Activated T-cell treated with anti-CD3 and anti-CD28 coated beads, Interleukin-2, amount 50 U/mL, for 4 hours (primary cell): ENCODE measurements at regions not wholly inside any gene's neighbourhood (a gene's known extent, or its start where the extent isn't known, plus 50 kb on each side); places are given as distances from the start of the nearest gene placed in this dataset.

Experiments used
- ATAC-seq, 2 donors: fragments of 200-7000 bp; cut with Tn5 transposase; one replicate each; pipeline ENCODE4 v1.10.0; 2021
- DNase-seq: peaks from one replicate; pipeline ENCODE4 v3.0.0-alpha.2; 2020
- H3K27me3 Mint-ChIP-seq: one replicate; pipeline ENCODE4 v1.8.0; 2021; ENCODE audit warnings: low read depth, mixed read lengths
- H3K36me3 Mint-ChIP-seq: one replicate; pipeline ENCODE4 v1.8.0; 2022; ENCODE audit warnings: mixed read lengths; ENCODE audit not compliant: insufficient read depth
- H3K4me1 Mint-ChIP-seq: one replicate; pipeline ENCODE4 v1.8.0; 2021; ENCODE audit warnings: low read depth, mixed read lengths
- H3K4me3 Mint-ChIP-seq: one replicate; pipeline ENCODE4 v1.8.0; 2021; ENCODE audit warnings: mild to moderate bottlenecking, moderate library complexity, mixed read lengths
- H3K9me3 Mint-ChIP-seq: one replicate; pipeline ENCODE4 v1.8.0; 2021; ENCODE audit warnings: mixed read lengths

- no peak for ATAC-seq
- no peaks in the 10 kb centered on the region for H3K36me3 Mint-ChIP-seq
- H3K4me1 Mint-ChIP-seq, result no peaks in the 10 kb centered on the region
- H3K27me3 Mint-ChIP-seq, result no peaks in the 10 kb centered on the region
- DNase-seq, result no peak
- peaks cover 12% of the 10 kb centered on the region for H3K9me3 Mint-ChIP-seq
- no peak overlapping the region for H3K4me3 Mint-ChIP-seq
Measured at GRCh38 chr3:117941756-117942155, 1092.9 kb downstream of the IGSF11 start.

GRCh38 chr3:117954131-117954530 lies 1080.5 kb downstream of the IGSF11 start:
- no peak for DNase-seq
- Mint-ChIP-seq H3K36me3 (no peaks in the 10 kb centered on the region), H3K4me1 (no peaks in the 10 kb centered on the region), H3K4me3 (no peak overlapping the region), H3K9me3 (peaks cover 5% of the 10 kb centered on the region), H3K27me3 (no peaks in the 10 kb centered on the region)
- ATAC-seq, result no peak

- no peaks in the 10 kb centered on the region for H3K4me1 Mint-ChIP-seq
- peaks cover 4% of the 10 kb centered on the region for H3K9me3 Mint-ChIP-seq
- no peaks in the 10 kb centered on the region for H3K36me3 Mint-ChIP-seq
- ATAC-seq (no peak), DNase-seq (no peak)
- no peaks in the 10 kb centered on the region for H3K27me3 Mint-ChIP-seq
- H3K4me3 Mint-ChIP-seq, result no peak overlapping the region
Measured at GRCh38 chr3:117955196-117955595, 1079.5 kb downstream of the IGSF11 start.

GRCh38 chr3:117958027-117958426 lies 1076.6 kb downstream of the IGSF11 start:
- Mint-ChIP-seq H3K4me1 (no peaks in the 10 kb centered on the region), H3K4me3 (no peak overlapping the region), H3K27me3 (no peaks in the 10 kb centered on the region), H3K36me3 (no peaks in the 10 kb centered on the region), H3K9me3 (peaks cover 4% of the 10 kb centered on the region)
- DNase-seq (no peak), ATAC-seq (no peak)

GRCh38 chr3:117962750-117963149 lies 1071.9 kb downstream of the IGSF11 start:
- Mint-ChIP-seq H3K4me3 (no peak overlapping the region), H3K36me3 (no peaks in the 10 kb centered on the region), H3K9me3 (peaks cover 4% of the 10 kb centered on the region), H3K27me3 (no peaks in the 10 kb centered on the region), H3K4me1 (no peaks in the 10 kb centered on the region)
- no peak for ATAC-seq
- no peak for DNase-seq

GRCh38 chr3:117963858-117964257 lies 1070.8 kb downstream of the IGSF11 start:
- no peaks in the 10 kb centered on the region for H3K4me1 Mint-ChIP-seq
- H3K4me3 Mint-ChIP-seq, result no peak overlapping the region
- ATAC-seq (no peak), DNase-seq (no peak)
- H3K9me3 Mint-ChIP-seq, result peaks cover 6% of the 10 kb centered on the region
- no peaks in the 10 kb centered on the region for H3K27me3 Mint-ChIP-seq
- H3K36me3 Mint-ChIP-seq, result no peaks in the 10 kb centered on the region

- DNase-seq (no peak), ATAC-seq (no peak)
- no peaks in the 10 kb centered on the region for H3K36me3 Mint-ChIP-seq
- no peaks in the 10 kb centered on the region for H3K4me1 Mint-ChIP-seq
- peaks cover 6% of the 10 kb centered on the region for H3K9me3 Mint-ChIP-seq
- no peaks in the 10 kb centered on the region for H3K27me3 Mint-ChIP-seq
- H3K4me3 Mint-ChIP-seq, result no peak overlapping the region
Measured at GRCh38 chr3:117964814-117965213, 1069.8 kb downstream of the IGSF11 start.

- Mint-ChIP-seq H3K4me1 (no peaks in the 10 kb centered on the region), H3K9me3 (no peaks in the 10 kb centered on the region), H3K36me3 (no peaks in the 10 kb centered on the region), H3K27me3 (no peaks in the 10 kb centered on the region), H3K4me3 (no peak overlapping the region)
- no peak for DNase-seq
- no peak for ATAC-seq
Measured at GRCh38 chr3:117977504-117978228, 1057.0 kb downstream of the IGSF11 start.

GRCh38 chr3:117979466-117979865 lies 1055.2 kb downstream of the IGSF11 start:
- ATAC-seq, result no peak
- H3K36me3 Mint-ChIP-seq, result no peaks in the 10 kb centered on the region

GRCh38 chr3:117987256-117987655 lies 1047.4 kb downstream of the IGSF11 start:
- ATAC-seq, result no peak
- Mint-ChIP-seq H3K36me3 (no peaks in the 10 kb centered on the region), H3K9me3 (no peaks in the 10 kb centered on the region), H3K4me1 (no peaks in the 10 kb centered on the region), H3K4me3 (no peak overlapping the region), H3K27me3 (no peaks in the 10 kb centered on the region)
- no peak for DNase-seq

More at GRCh38 chr3:117979466-117979865, 1055.2 kb downstream of the IGSF11 start:
- Mint-ChIP-seq H3K9me3 (no peaks in the 10 kb centered on the region), H3K4me1 (no peaks in the 10 kb centered on the region), H3K4me3 (no peak overlapping the region), H3K27me3 (no peaks in the 10 kb centered on the region)
- DNase-seq, result no peak

GRCh38 chr3:117989982-117990381 lies 1044.7 kb downstream of the IGSF11 start:
- ATAC-seq (no peak), DNase-seq (no peak)
- no peaks in the 10 kb centered on the region for H3K36me3 Mint-ChIP-seq
- H3K4me3 Mint-ChIP-seq, result no peak overlapping the region
- H3K9me3 Mint-ChIP-seq, result no peaks in the 10 kb centered on the region
- H3K4me1 Mint-ChIP-seq, result no peaks in the 10 kb centered on the region
- H3K27me3 Mint-ChIP-seq, result no peaks in the 10 kb centered on the region

GRCh38 chr3:117990627-117991026 lies 1044.0 kb downstream of the IGSF11 start:
- Mint-ChIP-seq H3K27me3 (no peaks in the 10 kb centered on the region), H3K4me1 (no peaks in the 10 kb centered on the region), H3K4me3 (no peak overlapping the region), H3K36me3 (no peaks in the 10 kb centered on the region), H3K9me3 (no peaks in the 10 kb centered on the region)
- DNase-seq, result no peak
- ATAC-seq, result no peak

- H3K4me1 Mint-ChIP-seq, result no peaks in the 10 kb centered on the region
- ATAC-seq (no peak), DNase-seq (no peak)
- peaks cover 5% of the 10 kb centered on the region for H3K27me3 Mint-ChIP-seq
- no peak overlapping the region for H3K4me3 Mint-ChIP-seq
- no peaks in the 10 kb centered on the region for H3K9me3 Mint-ChIP-seq
- no peaks in the 10 kb centered on the region for H3K36me3 Mint-ChIP-seq
Measured at GRCh38 chr3:117995842-117996437, 1038.7 kb downstream of the IGSF11 start.

- ATAC-seq, result peak; percentile 63 to 80
- H3K9me3 Mint-ChIP-seq, result no peaks in the 10 kb centered on the region
Measured at GRCh38 chr3:117997201-117998049, 1037.2 kb downstream of the IGSF11 start.

More at GRCh38 chr3:117997201-117998049, 1037.2 kb downstream of the IGSF11 start:
- no peak overlapping the region for H3K4me3 Mint-ChIP-seq
- DNase-seq, result no peak
- no peaks in the 10 kb centered on the region for H3K4me1 Mint-ChIP-seq
- H3K27me3 Mint-ChIP-seq, result peaks cover 5% of the 10 kb centered on the region
- no peaks in the 10 kb centered on the region for H3K36me3 Mint-ChIP-seq
